ENCODE measurements at regions not wholly inside any gene's neighbourhood (a gene's known extent, or its start where the extent isn't known, plus 50 kb on each side); places are given as distances from the start of the nearest gene placed in this dataset.

- DNase-seq (no peak), ATAC-seq (no peak)
- Histone ChIP-seq H3K9me3 (no peaks in the 10 kb centered on the region), H3K27me3 (no peaks in the 10 kb centered on the region), H3K36me3 (no peaks in the 10 kb centered on the region), H3K4me1 (peaks cover 0 to 10% (median 0%) of the 10 kb centered on the region in 12 donors), H3K4me3 (no peak overlapping the region), H3K27ac (no peak overlapping the region)
- TF ChIP-seq CTCF (IDR thresholded peaks at IDR 0.05) (no peak), POLR2A (IDR thresholded peaks at IDR 0.05) (no peak)
- WGBS, 4 donors = 92 to 95% (median 93%) methylated on average over 4 of the region's 4 CpGs
- intact Hi-C loops (cut with DNase I) = loop anchor here (5.0 to 10.0 kb wide), 18 partner anchors 246 to 1713 kb away; no protein-coding TSS in a partner anchor
These were observed 285.8 kb downstream of the LMX1A start for GRCh38 chr1:165070675-165071074.

DNA sequence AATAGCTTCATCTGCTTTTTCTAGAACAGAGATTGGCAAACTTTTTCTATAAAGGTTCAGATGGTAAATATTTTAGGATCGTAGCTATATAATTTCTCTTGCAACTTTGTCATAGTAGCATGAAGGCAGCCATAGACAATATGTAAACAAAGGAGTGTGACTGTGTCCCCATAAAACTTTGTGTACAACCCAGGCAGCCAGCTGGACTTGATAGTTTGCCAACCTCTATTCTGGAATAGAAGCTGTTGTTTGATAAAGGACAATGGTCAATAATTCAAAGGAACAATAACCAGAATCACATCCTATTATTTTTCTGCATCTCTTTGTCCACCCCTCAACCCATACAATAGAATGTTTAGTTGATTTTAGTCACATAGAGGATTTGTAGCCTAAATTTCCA lies 286.7 kb downstream of the LMX1A start:
- peaks cover 0 to 10% (median 0%) of the 10 kb centered on the region in 12 donors for H3K4me1 ChIP-seq
- TF ChIP-seq CTCF (IDR thresholded peaks at IDR 0.05) = no peak
- no peak for TF ChIP-seq POLR2A (IDR thresholded peaks at IDR 0.05)
- H3K27ac ChIP-seq = no peak overlapping the region

GRCh38 chr1:165068741-165069140 lies 287.8 kb downstream of the LMX1A start:
- 82 to 86% (median 85%) methylated on average over 4 to 5 of the region's 5 CpGs for WGBS, 4 donors
- Histone ChIP-seq H3K36me3 (no peaks in the 10 kb centered on the region), H3K4me1 (peaks cover 0 to 13% (median 0%) of the 10 kb centered on the region in 12 donors), H3K9me3 (no peaks in the 10 kb centered on the region), H3K4me3 (no peak overlapping the region), H3K27ac (no peak overlapping the region), H3K27me3 (no peaks in the 10 kb centered on the region)
- ATAC-seq (no peak), DNase-seq (no peak)
- intact Hi-C loops (cut with DNase I) = loop anchor here in 1 of 10 donors (10.0 kb wide), 1 partner anchor 134 kb away; no protein-coding TSS in a partner anchor
- TF ChIP-seq CTCF (IDR thresholded peaks at IDR 0.05) (no peak), POLR2A (IDR thresholded peaks at IDR 0.05) (no peak)

More for the DNA sequence above, 286.7 kb downstream of the LMX1A start:
- ATAC-seq = no peak
- H3K36me3 ChIP-seq = no peaks in the 10 kb centered on the region
- no peaks in the 10 kb centered on the region for H3K9me3 ChIP-seq
- no peak for DNase-seq
- intact Hi-C loops (cut with DNase I) = loop anchor here (5.0 to 10.0 kb wide), 19 partner anchors 135 to 1713 kb away; no protein-coding TSS in a partner anchor
- no peak overlapping the region for H3K4me3 ChIP-seq
- 76 to 83% (median 79%) methylated on average over 1 of the region's 1 CpG for WGBS, 4 donors
- H3K27me3 ChIP-seq = no peaks in the 10 kb centered on the region

DNA sequence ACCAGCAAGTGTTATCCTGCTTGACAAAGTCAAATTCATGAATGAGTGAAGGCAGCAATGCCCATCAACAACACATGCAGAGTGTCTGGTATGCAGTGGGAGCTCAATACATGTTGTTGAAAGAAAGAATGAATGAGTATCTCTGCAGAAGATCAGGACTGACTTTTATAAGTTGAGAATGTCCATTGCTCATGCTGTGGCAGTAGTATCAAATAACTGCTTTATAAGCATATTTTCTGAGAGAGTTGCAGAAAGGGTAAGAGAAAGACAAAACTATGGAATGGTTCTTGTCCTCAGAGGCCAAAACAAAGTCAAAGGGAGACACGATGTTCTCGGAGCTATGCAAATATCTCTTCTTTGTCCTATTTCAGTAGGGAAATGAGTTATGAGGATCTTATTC lies 288.7 kb downstream of the LMX1A start:
- TF ChIP-seq CTCF (IDR thresholded peaks at IDR 0.05) (no peak), POLR2A (IDR thresholded peaks at IDR 0.05) (no peak)
- Histone ChIP-seq H3K27ac (no peak overlapping the region), H3K4me1 (peaks cover 0 to 20% (median 0%) of the 10 kb centered on the region in 12 donors), H3K36me3 (no peaks in the 10 kb centered on the region), H3K4me3 (no peak overlapping the region), H3K27me3 (no peaks in the 10 kb centered on the region), H3K9me3 (no peaks in the 10 kb centered on the region)
- intact Hi-C loops (cut with DNase I) = loop anchor here in 1 of 10 donors (10.0 kb wide), 1 partner anchor 133 kb away; no protein-coding TSS in a partner anchor
- ATAC-seq = no peak
- DNase-seq = no peak
- 90 to 93% (median 92%) methylated on average over 2 of the region's 2 CpGs for WGBS, 4 donors

Measured in heart left ventricle (tissue), 16 donors.